AG08395 (cell line): ENCODE measurements at regions not wholly inside any gene's neighbourhood (a gene's known extent, or its start where the extent isn't known, plus 50 kb on each side); places are given as distances from the start of the nearest gene placed in this dataset.
"Not testable (repeated sequence)": the region's sequence is repeated elsewhere in the genome, so short reads cannot be mapped to it uniquely, and the experiment has no call there.

ENCODE experiments used
- DNase-seq: peaks from one replicate; pipeline ENCODE4 v3.0.0; 2012; ENCODE audit warnings: mixed read lengths, low spot score

- DNase-seq, result no peak
Measured at GRCh38 chr5:62041156-62041756, 264.8 kb upstream of the KIF2A start.

GRCh38 chr5:62042007-62042406 lies 264.0 kb upstream of the KIF2A start:
- DNase-seq, result no peak

DNA sequence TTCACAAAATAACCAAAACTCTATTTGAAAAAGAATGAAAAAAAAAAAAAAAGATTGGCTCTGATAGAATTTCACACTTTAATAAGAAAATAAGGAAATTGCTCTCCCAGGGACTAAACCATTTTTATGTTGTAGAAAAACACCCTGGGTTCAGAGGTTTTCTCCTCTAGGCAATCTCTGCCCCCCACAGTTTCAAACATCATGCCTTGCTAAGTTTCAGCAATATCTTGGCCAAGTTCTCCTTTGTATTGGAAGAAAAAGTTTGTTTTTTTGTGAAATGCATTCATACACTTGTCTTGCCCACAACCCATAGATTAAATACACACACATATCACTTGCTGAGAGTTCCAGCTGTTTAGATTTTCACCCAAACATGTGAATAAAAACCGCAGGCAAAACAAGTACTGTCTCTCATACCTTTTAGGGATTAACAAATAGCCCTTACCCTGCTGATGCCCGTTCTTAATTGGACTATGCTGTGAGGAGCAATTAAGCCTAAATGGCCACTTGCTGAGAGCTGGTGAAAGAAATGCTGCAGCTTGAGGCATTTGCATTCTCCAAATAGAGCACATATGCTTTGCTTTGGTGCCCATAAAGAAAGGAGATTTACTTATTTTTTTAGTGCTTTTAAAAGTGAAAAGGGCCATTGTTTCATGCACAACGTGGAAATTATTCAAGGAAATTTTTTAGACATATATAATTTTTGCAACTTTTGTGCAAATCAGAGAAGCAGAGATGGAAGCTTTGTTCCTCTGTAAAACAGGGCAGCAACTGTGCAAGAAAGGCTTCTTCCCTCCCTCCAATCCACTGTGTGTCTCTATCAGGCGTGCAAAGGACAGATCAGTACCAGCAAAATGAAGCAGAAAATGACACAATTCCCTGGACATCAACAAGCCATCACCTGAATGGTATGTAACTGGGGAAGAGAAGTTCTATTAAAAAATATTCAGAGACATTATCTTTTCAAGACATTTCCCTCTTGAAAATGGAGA lies 262.4 kb upstream of the KIF2A start:
- DNase-seq, result no peak

DNA sequence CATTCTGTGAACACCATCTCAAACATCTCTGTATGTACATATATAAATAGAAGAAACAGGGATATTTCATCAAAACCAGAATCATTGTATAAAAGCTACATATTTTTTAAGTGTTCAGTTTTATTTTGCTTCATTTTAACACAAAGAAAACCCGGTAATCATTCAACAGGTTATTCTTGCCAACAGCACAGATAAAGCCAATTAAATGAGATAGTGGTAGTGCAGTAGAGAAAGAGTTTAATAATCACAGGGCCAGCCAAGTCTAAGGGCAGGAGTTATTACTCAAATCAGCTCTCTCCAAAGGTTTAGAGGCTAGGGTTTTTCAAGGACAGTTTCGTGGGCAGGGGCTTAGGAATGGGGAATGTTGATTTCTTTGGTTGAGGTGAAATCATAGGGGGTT lies 261.0 kb upstream of the KIF2A start:
- DNase-seq, result no peak

DNA sequence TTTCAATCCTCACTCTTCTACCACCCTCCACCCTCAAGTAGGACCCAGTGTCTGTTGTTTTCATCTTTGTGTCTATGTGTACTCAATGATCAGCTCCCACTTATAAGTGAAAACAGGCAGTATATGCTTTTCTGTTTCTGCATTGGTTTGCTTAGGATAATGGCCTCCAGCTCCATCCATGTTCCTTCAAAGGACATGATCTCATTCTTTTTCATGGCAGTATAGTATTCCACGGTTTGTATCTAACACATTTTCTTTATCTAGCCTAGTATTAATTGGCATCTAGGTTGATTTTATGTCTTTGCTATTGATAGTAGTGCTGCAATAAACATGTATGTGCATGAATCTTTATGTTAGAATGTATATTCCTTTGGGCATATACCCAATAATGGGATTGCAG lies 259.8 kb upstream of the KIF2A start:
- no peak for DNase-seq

DNA sequence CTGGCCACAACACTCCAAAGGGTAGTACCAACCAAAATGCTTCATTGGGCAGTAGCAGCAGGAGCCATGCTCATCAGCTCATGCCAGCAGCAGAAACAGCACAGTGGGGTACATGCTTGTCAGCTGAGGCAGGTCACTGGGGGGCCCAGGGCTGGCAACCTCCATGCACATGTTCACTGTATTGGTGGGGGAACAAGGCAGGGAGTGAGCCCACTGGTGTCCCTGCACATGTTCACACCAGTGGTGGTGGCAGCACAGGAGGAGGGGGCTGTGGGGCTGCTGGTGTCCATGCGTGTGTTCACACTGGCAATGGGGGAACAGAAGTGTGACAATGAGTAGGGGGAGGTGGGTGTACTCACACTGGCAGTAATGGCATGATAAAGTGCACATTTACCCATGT lies 254.3 kb upstream of the KIF2A start:
- DNase-seq, result no peak

DNA sequence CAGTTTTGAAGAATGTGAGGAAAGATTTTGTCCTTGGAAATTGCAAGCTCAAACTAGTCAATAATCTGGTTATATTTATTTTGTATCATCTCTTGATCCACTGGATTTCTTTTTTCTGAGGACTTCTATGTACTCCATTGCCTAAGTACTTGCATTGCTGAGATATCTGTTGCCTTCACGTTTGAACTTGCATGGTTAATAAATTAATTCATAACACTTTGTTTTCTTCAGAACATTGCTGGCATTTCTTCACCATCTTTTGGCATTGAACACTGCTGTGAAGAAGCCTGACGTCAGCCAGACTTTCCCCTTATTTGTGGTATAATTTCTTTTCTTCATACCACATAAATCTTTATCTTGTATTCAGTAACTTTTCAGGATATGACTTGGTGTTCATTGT lies 246.0 kb upstream of the KIF2A start:
- DNase-seq, result no peak

DNA sequence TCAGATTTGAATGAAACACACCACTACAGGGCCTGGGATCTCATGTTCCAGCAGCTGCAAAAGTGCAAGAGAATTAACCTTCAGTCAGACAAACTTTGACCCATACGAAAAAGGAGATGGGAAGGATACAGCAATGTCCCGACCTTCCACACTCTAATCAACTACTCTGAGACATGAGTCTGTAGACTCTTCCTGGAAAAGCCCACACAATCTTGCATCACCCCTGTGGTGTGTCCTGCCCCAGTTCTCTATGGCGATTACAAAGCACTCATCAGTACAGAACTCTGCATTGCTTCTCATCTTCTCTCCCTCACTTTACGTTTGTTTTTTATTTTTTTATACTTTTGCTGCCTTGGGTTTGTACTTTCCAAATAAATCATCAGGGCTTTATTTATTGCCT lies 241.0 kb upstream of the KIF2A start:
- no peak for DNase-seq

GRCh38 chr5:62066761-62067277 lies 239.2 kb upstream of the KIF2A start:
- DNase-seq, result no peak

DNA sequence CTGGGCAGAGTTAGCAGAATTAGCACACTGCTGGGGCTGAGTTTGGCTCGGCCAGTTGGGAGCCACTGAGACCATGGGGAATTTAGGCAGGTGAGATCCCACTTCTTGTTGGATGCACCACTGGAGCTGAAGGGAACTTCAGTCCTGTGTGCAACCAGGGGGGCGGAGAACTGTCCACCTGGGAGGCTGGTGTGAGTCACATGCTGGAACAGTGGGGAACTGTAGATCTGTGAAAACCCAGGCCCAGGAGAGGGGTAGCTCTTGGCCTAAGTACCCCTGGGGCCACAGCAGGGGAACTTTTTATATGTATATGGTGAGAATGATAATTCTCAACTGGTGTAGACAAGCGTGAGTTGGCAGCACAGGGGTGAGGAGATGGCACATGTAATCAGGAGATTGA lies 237.5 kb upstream of the KIF2A start:
- DNase-seq, result no peak

- no peak for DNase-seq
Measured at GRCh38 chr5:62077387-62077786, 228.6 kb upstream of the KIF2A start.

GRCh38 chr5:62077823-62078550 lies 228.0 kb upstream of the KIF2A start:
- DNase-seq, result no peak

DNA sequence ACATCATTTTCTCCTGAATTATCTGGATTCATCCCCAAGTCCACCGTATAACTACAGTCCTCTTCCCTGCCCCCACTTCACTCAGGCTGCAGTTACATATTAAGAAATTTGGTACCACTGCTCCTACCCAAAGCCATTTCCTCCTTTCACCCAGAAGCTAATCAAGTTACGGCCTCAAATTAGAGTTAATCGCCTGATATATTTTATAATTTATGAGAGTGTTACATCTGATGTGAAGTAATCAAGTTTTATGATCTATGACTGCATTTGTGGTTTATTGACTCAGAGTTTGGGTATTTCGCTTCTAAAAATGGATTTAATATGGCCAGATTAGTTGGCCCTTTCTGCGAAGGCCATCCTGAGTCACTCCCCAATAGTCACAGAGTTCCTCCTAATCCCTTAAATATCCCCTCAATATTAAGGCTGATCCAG lies 223.6 kb upstream of the KIF2A start:
- DNase-seq, result peak; percentile 11

GRCh38 chr5:62083247-62083646 lies 222.8 kb upstream of the KIF2A start:
- DNase-seq, result no peak

DNA sequence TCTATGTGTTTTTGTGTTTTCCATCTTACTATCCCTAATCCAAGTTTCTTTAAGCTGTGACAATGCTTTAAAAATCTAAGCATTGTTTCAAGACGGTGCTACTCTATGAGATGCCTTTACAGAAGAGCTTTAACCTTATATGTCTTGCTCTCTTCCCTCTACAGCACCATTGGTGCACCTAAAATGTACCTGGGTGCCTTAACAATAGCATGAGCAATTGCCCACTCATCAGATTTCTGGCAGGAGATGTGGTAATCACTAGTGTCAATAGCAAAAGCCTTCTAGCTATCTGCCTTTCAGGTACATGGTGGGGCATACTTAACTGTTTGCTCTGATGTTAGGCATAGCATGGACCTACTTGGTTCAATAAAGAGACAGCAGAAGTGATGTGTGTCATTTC lies 222.3 kb upstream of the KIF2A start:
- no peak for DNase-seq

DNA sequence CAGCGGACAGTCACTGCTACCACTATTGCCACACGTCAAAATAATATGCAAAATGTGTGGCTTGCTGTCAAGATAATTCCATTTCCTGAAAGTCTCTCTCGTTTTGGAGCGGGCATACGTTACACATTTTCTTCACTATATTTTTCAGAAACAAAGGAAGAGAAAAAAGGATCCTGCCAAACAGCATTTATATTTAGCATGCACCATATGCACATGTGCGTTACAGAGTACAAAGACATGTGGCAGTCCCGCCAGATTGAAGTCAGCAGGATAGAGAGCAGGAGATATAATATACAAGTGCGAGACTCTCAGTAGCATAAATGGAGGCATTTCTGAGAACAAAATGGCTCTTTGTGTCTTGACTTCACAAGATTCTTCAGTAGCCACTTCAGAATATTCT lies 221.6 kb upstream of the KIF2A start:
- no peak for DNase-seq

DNA sequence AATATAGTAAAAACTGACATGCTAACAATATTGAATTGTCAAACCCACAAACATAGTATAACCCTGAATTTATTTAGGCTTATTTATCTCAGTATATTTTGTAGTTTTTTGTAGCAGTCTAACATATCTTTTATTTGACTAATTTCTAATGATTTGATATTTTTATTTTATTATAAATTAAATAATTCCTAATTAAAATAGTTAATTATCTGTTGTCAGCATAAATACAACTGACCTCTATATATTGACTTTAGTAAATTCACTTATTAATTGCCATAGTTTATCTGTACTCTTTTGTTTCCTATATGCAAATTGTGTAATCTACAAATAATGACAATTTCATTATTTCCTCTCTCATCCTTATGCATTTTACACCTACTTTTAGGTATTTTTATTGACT lies 215.1 kb upstream of the KIF2A start:
- DNase-seq, result no peak

GRCh38 chr5:62093411-62093810 lies 212.6 kb upstream of the KIF2A start:
- no peak for DNase-seq

DNA sequence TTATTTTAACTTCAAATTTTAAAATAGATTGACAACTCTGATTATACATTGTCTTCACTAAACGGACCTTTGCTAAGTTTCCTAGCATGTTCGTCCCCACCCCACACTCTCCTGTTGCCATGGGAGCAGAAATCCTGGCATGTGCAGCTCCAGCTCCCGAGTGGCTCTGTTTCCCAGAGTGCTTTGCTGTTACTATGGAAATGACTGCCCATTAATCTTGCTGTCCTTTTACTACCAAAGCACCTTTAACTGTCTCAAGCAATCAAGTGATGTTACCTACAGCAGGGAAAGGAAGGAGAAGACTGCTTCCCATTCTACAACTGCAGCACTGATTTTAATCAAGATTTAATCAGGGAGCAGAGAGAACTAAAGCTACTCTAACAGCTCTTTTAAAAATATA lies 212.0 kb upstream of the KIF2A start:
- DNase-seq, result no peak

DNA sequence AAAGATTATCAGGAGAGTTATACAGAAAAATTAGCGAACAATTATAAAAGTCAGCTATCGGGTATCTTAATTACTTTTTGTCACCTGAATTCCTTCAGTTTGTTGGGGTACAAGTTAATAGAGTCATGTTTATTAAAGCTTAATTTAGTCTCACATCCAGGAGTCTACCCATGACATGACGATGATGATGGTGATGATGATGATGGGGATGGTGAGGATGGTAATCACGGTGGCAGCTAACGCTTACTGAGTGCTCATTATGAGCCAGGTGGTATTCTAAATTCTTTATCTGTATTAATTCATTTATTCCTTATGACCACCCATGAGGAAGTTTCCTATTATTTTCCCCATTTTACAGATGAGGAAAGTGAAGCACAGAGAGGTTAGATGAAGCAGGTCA lies 208.6 kb upstream of the KIF2A start:
- no peak for DNase-seq

DNA sequence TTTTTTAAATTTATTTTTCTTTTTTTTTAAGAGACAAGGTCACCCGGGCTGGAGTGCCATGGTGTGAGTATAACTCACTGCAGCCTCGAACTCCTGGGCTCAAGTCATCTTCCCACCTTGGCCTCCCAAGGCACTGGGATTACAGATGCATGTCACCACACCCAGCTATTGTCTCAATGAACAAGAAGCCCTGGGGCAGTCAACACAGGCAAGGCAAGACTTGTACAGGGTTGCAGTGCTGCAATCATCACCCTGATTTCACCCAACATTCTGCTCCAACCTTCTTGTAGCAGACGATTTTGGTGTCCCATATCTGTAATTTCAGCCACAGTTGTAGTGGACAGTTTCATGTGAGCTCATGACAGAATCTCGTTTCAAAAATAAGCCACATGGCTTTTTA lies 205.8 kb upstream of the KIF2A start:
- DNase-seq, result no peak

- DNase-seq, result not testable (repeated sequence)
Measured at GRCh38 chr5:62103863-62104262, 202.1 kb upstream of the KIF2A start.

DNA sequence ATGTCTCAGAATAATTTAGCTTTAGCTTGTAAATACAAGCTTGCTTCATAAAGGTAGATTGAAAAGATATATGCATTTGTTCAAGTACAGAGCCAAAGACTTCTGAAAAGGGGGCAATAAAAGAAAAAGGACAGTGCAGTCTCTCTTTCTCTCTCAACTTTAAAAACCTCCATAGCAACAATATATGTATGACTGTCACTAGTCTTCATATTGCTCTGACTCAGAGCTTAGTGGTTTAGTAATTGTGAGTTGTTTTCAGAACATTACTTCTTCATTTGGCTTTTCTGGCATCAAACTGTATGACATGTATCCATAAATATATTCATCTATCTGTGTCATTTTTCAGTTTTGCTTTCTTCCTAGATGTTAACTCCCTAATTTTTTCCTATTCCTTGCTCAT lies 194.6 kb upstream of the KIF2A start:
- DNase-seq, result no peak
